GM12892 (cell line): ENCODE measurements at regions not wholly inside any gene's neighbourhood (a gene's known extent, or its start where the extent isn't known, plus 50 kb on each side); places are given as distances from the start of the nearest gene placed in this dataset.
"Not testable (repeated sequence)": the region's sequence is repeated elsewhere in the genome, so short reads cannot be mapped to it uniquely, and the experiment has no call there.

Experiments used
- DNase-seq: peaks from one replicate; pipeline ENCODE4 v3.0.0; 2011; ENCODE audit not compliant: insufficient read length
- FAIRE-seq: peaks from 2 replicates; lab custom pipeline; 2011; peaks lifted over from hg19 to GRCh38; lab: Jason Lieb, UNC
- POLR2A ChIP-seq: IDR thresholded peaks from 2 replicates; pipeline ENCODE4 v1.6.1; 2011; ENCODE audit warnings: low read depth, low read length, control low read depth
- POLR2AphosphoS5 ChIP-seq: IDR thresholded peaks from 2 replicates; pipeline ENCODE4 v1.6.1; 2011; ENCODE audit warnings: low read depth, low read length, control low read depth
- TAF1 ChIP-seq: IDR thresholded peaks from 2 replicates; pipeline ENCODE4 v1.6.1; 2011; ENCODE audit warnings: low read depth, mild to moderate bottlenecking, control low read depth, low read length, borderline replicate concordance

DNA sequence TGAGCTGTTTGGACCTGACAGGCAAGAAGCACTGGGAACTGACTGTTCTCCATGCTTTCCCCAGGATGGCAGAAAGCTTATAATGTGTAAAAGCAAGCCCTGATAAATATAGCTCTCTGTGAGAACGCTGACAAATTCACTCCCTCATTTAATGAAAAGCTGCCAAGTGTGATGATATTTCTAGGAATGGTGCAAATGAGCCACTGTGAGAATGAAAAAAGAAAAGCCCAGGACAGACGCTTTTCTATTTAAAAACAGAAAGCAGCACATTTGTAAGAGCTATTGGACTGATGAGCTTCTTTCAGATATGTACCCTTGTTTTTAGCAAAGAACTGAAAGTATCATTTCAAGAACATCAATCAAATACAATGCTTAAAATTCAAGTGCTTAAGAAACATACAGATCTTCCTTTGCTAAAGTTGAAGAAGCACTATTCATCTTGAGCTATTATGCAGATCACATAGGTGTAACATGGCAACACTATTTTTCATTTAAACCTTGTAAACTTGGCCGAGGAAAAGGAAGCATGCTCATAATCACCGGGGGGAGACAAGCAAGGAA lies 842.6 kb upstream of the ACO1 start:
- FAIRE-seq (no peak), DNase-seq (no peak)
- TF ChIP-seq TAF1 (no peak), POLR2AphosphoS5 (no peak), POLR2A (no peak)

DNA sequence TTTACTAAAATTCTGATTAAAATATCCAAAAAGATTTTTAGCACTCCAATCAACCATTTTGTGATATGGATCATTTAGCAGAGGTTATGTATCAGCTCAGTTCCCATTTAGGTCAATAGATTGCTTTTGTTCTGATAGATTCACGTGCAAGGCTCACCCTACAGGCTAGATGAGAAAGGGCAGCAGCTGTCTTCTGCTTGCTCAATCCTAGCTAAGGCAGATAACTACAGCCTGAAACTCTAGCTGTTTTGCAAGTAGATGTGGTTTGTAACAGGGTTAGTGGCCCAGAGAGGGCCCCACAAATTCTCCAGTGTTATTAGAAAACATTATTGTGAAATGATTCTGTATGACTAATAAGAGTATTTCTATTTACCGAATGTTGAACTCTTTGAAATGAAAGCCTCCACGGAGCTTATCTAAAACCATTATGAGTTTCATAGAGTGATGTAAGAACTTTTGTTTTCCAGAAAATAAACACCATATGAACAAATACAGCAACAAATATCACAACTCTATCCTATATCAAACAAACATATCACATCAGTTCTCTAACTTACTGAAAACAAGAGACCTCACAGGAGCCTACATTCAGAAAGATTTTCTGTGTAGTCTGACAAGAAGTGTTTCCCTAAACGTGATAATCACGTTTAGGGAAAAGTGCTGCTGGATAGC lies 841.9 kb upstream of the ACO1 start:
- FAIRE-seq (peak; percentile 91), DNase-seq (peak; percentile 11)
- TF ChIP-seq POLR2AphosphoS5 (no peak), TAF1 (no peak), POLR2A (no peak)

DNA sequence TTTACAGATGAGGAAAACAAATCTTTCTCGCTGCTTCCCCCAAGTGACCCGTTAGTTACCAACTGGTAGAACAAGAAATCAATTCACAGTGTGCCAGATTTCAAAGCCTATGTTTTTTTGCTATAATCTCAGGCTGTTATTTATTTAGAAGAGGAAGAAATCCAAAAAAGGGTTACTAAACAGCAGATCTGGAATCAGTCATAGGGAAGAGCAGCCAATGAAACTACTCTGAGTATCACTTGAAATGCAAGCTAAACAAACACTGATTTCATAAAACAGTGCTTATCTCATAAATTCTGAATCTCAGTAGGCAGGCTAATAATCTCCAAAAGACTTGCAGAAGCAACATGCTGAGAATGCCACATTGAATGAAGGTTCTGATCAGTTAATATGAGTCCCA lies 829.5 kb upstream of the ACO1 start:
- DNase-seq: no peak
- TF ChIP-seq POLR2AphosphoS5: no peak
- no peak for TF ChIP-seq POLR2A
- no peak for TF ChIP-seq TAF1
- FAIRE-seq: no peak

DNA sequence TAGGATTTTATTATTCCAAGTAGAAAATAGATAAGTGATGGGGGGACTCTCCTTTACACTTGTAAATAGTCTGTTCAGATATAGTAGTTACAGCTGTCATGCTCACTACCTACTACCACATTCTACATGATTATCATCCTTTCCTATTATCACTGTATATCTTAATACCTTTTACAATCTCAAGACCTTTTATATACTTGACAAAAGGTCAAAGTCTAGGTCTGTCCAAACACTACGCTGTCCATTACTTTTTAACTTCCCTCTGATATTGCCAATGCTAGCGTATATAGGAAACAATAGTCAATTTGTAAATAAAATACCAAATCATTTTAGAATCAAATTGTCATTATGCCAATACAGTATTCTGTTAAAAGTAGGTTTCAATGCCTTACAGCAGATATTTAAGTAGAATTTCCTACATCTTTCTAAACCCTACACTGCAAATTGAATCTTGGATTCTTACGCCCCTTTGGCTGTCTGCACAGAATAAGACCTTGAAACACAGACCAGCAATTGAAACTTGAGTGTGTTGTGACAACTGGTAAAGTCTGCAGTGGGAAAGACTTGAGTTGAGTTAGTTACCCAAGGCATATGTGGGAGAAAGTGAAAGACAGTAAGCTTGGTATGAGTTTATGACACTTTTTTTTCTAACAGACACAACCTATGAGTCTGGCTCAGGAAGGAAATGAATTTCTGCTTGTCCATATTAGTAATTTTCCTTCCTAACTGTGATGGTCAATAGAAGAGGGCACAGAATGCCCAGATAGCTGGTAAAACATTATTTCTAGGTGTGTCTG lies 827.6 kb upstream of the ACO1 start:
- no peak for DNase-seq
- FAIRE-seq: no peak
- TF ChIP-seq TAF1 (no peak), POLR2AphosphoS5 (no peak), POLR2A (no peak)

DNA sequence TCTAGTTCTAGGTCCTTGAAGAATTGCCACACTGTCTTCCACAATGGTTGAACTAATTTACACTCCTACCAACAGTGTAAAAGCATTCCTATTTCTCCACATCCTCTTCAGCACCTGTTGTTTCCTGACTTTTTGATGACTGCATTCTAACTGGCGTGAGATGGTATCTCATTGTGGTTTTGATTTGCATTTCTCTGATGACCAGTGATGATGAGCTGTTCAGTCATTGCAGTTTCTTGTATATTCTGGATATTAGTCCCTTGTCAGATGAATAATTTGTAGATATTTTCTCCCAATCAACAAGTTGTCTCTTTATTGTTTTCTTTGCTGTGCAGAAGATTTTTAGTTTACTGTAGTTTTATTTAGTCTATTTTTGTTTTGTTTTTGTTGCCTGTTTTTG lies 812.3 kb upstream of the ACO1 start:
- FAIRE-seq, DNase-seq: not testable (repeated sequence)

DNA sequence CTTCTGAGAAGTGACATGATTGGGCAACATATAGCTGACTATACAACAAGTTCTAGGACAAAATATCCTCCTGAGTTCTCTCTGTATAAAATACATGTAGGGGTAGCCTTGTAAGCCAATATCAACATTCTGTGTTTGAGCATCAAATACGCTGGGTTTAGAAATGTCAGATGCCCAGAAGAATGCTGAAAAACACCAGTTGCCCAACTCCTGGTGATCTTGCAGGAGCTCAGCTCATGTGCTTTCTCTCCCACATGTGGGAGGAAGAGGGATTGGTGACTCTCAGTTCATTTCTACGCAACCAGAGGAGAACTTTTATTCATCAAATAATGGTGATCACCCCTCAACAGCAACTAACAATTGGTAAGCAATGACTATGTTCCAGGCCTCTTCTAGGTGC lies 810.9 kb upstream of the ACO1 start:
- FAIRE-seq: no peak
- DNase-seq: no peak
- no peak for TF ChIP-seq POLR2AphosphoS5

DNA sequence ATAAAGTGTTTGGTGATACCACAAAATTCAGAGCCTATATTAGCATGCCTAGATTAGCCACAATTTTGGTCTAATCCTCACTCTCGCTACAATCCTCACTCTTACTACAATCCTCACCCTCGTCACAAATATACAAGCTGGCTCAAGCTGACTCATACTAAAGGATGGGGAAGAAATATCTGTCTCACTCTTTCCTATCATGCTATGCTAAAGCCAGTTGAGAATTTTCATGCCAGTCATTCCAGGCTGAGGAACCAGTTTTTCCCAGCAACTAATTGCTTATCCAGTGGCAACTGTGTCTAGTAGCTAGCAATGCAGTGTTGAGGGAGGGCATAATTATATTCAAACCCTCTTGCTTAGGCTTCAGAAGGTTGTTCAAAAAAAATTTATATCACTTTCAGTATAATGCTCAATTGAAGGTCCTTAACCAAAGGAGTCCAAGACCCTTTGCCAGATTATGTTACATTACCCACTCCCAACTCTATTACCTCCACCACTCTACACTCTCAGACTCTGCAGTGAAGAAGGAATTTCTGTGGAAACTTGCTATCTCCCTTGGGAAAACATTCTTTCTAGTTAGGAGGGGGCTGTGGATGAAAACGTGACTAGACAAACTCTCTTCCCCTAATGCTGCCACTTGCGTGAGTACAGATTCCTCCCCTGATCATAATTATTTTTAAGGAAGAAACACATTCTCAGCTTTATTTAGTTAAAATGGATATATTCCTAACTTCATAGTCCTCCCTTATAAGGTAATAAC lies 810.3 kb upstream of the ACO1 start:
- FAIRE-seq (no peak), DNase-seq (no peak)
- TF ChIP-seq TAF1 (no peak), POLR2A (no peak), POLR2AphosphoS5 (no peak)

DNA sequence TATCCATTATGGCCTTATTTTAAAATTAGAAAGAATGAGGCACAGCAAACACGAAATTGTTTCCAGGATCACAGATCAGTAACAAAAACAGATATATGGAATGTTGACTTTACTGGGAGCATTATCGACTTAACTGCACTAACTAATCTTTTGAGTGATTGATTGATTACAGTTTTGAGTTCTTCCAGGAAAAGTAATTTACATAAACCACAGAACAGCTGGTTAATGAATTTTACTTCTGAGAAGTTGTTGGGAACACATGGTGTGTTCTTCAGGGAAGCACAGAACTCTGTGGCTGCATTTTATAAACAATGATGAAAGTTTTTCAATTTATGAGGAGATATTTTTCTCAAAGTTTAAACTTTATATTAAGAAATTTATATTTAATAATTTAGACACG lies 802.4 kb upstream of the ACO1 start:
- DNase-seq (no peak), FAIRE-seq (no peak)
- TF ChIP-seq POLR2A (no peak), POLR2AphosphoS5 (no peak), TAF1 (no peak)

DNA sequence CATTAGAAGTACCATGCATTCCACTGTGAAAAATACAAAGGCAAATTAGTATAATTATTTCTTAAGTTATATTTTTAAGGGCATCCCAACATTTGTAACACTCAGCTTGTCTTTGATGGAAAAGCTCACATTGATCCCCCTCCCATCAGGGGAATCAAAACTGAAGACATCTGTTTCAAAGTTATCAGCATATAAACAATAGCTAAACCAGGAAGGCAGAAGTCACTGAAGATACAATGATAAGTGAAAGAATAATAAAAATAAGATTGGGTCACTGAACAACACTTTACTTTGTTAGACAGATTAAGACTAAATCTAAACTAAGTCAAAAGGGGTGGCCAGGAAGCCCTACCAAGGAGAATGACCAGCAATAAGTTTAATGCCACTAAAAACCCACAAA lies 801.9 kb upstream of the ACO1 start:
- FAIRE-seq (no peak), DNase-seq (no peak)
- TF ChIP-seq POLR2A: no peak
- TF ChIP-seq POLR2AphosphoS5: no peak
- no peak for TF ChIP-seq TAF1

DNA sequence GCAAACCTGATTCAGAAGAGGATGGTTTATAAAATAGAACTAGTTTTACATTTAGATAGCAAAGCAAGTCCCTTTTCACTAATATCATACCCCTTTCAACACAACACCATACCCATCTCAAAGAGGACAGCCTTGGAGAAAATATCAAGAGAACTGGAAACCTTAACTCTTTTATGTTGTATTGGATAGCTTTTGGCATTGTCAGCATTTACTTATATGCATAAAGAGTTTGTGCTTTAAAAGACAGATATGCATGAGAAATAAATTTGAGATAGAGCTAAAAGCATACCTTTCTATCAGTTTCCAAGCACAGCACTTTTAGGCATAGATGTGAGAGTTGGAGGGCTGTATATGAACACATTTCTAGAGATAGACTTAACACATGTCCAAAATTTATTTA lies 799.3 kb upstream of the ACO1 start:
- no peak for FAIRE-seq
- DNase-seq: no peak
- TF ChIP-seq TAF1: no peak
- TF ChIP-seq POLR2A: no peak
- no peak for TF ChIP-seq POLR2AphosphoS5

DNA sequence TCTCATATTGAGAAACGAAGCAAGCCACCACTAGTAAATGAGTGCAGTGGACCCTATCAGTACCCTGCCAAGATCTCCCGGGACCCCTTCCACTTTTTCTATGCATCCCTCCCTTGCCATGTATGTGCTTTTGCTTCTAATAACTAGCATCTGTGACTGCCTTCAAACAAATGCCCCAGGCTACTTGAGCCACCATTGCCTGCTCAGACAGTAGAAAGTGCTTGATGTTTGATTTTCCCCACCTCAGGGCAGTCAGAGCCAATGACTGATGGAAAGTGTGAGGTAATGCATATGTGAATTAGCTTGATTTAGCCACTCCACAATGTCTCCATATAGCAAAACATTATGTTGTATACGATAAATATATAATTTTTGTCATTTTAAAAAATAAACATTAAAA lies 797.3 kb upstream of the ACO1 start:
- TF ChIP-seq POLR2A (no peak), TAF1 (no peak), POLR2AphosphoS5 (no peak)
- FAIRE-seq: no peak
- no peak for DNase-seq
